HAP-1 (cell line): ENCODE measurements at regions not wholly inside any gene's neighbourhood (a gene's known extent, or its start where the extent isn't known, plus 50 kb on each side); places are given as distances from the start of the nearest gene placed in this dataset.

ENCODE experiments used
- DNase-seq, 2 experiments: peaks; one replicate each; pipeline ENCODE4 v3.0.0-alpha.2; 2016 to 2020; ENCODE audit warnings: low spot score in 2 of 2
- H3K27me3 ChIP-seq: fragments of 250-450 bp; sonication (Bioruptor Pico); 2 replicates; pipeline ENCODE4 v1.5.1; 2020; ENCODE audit warnings: low read depth, mild to moderate bottlenecking, moderate library complexity
- H3K36me3 ChIP-seq: fragments of 250-450 bp; sonication (Bioruptor Pico); replicated peaks from 2 replicates; pipeline ENCODE4 v1.5.1; 2020; ENCODE audit warnings: mild to moderate bottlenecking
- H3K4me1 ChIP-seq: fragments of 250-450 bp; sonication (Bioruptor Pico); 2 replicates; pipeline ENCODE4 v1.5.1; 2020; ENCODE audit warnings: mild to moderate bottlenecking
- H3K4me3 ChIP-seq: fragments of 250-450 bp; sonication (Bioruptor Pico); 2 replicates; pipeline ENCODE4 v1.5.1; 2020; ENCODE audit warnings: mild to moderate bottlenecking, moderate library complexity
- H3K9me3 ChIP-seq: fragments of 250-450 bp; sonication (Bioruptor Pico); 2 replicates; pipeline ENCODE4 v1.5.1; 2020; ENCODE audit warnings: mild to moderate bottlenecking, moderate library complexity
- in situ Hi-C: fragments of 300-500 bp; cut with MboI; formaldehyde crosslinking; loops from 3 replicates; pipeline ENCODE4 v1.14.3; 2020; ENCODE audit warnings: low sequenced_read_pairs, inconsistent platforms, mixed read lengths

GRCh38 chr2:121081701-121082100 lies 203.3 kb downstream of the TFCP2L1 start:
- in situ Hi-C loops = no loop called here
- no peaks in the 10 kb centered on the region for H3K36me3 ChIP-seq
- H3K9me3 ChIP-seq = no peaks in the 10 kb centered on the region
- peaks cover 5% of the 10 kb centered on the region; the same call in 1 of the 2 replicates for H3K27me3 ChIP-seq
- H3K4me1 ChIP-seq = no peaks in the 10 kb centered on the region
- H3K4me3 ChIP-seq = no peak overlapping the region
- DNase-seq = no peak

- Histone ChIP-seq H3K4me3 (no peak overlapping the region), H3K4me1 (no peaks in the 10 kb centered on the region), H3K36me3 (no peaks in the 10 kb centered on the region), H3K9me3 (no peaks in the 10 kb centered on the region), H3K27me3 (peaks cover 5% of the 10 kb centered on the region; the same call in 1 of the 2 replicates)
- no peak for DNase-seq
- in situ Hi-C loops = no loop called here
Measured at GRCh38 chr2:121082191-121082590, 202.8 kb downstream of the TFCP2L1 start.

GRCh38 chr2:121084130-121084680 lies 200.8 kb downstream of the TFCP2L1 start:
- no peaks in the 10 kb centered on the region for H3K9me3 ChIP-seq
- no peaks in the 10 kb centered on the region for H3K36me3 ChIP-seq
- in situ Hi-C loops = no loop called here
- H3K4me1 ChIP-seq = no peaks in the 10 kb centered on the region
- H3K27me3 ChIP-seq = peaks cover 5% of the 10 kb centered on the region; the same call in 1 of the 2 replicates
- no peak overlapping the region for H3K4me3 ChIP-seq
- no peak for DNase-seq

- peak in 1 of 2 experiments; percentile 28 for DNase-seq
- no peak overlapping the region for H3K4me3 ChIP-seq
- peaks cover 5% of the 10 kb centered on the region; the same call in 1 of the 2 replicates for H3K27me3 ChIP-seq
- H3K36me3 ChIP-seq = no peaks in the 10 kb centered on the region
- H3K9me3 ChIP-seq = no peaks in the 10 kb centered on the region
- H3K4me1 ChIP-seq = no peaks in the 10 kb centered on the region
- in situ Hi-C loops = loop anchor here (5.0 kb wide), 1 partner anchor 266 kb away; no protein-coding TSS in a partner anchor
Measured at GRCh38 chr2:121085801-121086200, 199.2 kb downstream of the TFCP2L1 start.

- Histone ChIP-seq H3K4me1 (no peaks in the 10 kb centered on the region), H3K4me3 (no peak overlapping the region), H3K27me3 (peaks cover 5% of the 10 kb centered on the region; the same call in 1 of the 2 replicates), H3K36me3 (no peaks in the 10 kb centered on the region), H3K9me3 (no peaks in the 10 kb centered on the region)
- DNase-seq = no peak
- in situ Hi-C loops = loop anchor here (5.0 kb wide), 1 partner anchor 266 kb away; no protein-coding TSS in a partner anchor
Measured at GRCh38 chr2:121086450-121086849, 198.6 kb downstream of the TFCP2L1 start.

GRCh38 chr2:121087117-121087516 lies 197.9 kb downstream of the TFCP2L1 start:
- in situ Hi-C loops = loop anchor here (5.0 kb wide), 1 partner anchor 265 kb away; no protein-coding TSS in a partner anchor
- H3K4me3 ChIP-seq = no peak overlapping the region

GRCh38 chr2:121088251-121089165 lies 196.5 kb downstream of the TFCP2L1 start:
- Histone ChIP-seq H3K4me1 (no peaks in the 10 kb centered on the region), H3K4me3 (no peak overlapping the region), H3K27me3 (peaks cover 5% of the 10 kb centered on the region; the same call in 1 of the 2 replicates), H3K36me3 (no peaks in the 10 kb centered on the region), H3K9me3 (no peaks in the 10 kb centered on the region)
- DNase-seq = no peak
- in situ Hi-C loops = loop anchor here (5.0 kb wide), 1 partner anchor 264 kb away; no protein-coding TSS in a partner anchor

More at GRCh38 chr2:121087117-121087516, 197.9 kb downstream of the TFCP2L1 start:
- H3K36me3 ChIP-seq = no peaks in the 10 kb centered on the region
- no peaks in the 10 kb centered on the region for H3K4me1 ChIP-seq
- no peak for DNase-seq
- peaks cover 5% of the 10 kb centered on the region; the same call in 1 of the 2 replicates for H3K27me3 ChIP-seq
- no peaks in the 10 kb centered on the region for H3K9me3 ChIP-seq

GRCh38 chr2:121089166-121089510 lies 195.9 kb downstream of the TFCP2L1 start:
- Histone ChIP-seq H3K4me1 (no peaks in the 10 kb centered on the region), H3K27me3 (peaks cover 3% of the 10 kb centered on the region; the same call in 1 of the 2 replicates), H3K36me3 (no peaks in the 10 kb centered on the region), H3K9me3 (no peaks in the 10 kb centered on the region), H3K4me3 (no peak overlapping the region)
- in situ Hi-C loops = loop anchor here (5.0 kb wide), 1 partner anchor 263 kb away; no protein-coding TSS in a partner anchor
- no peak for DNase-seq

GRCh38 chr2:121090088-121090715 lies 194.8 kb downstream of the TFCP2L1 start:
- Histone ChIP-seq H3K36me3 (no peaks in the 10 kb centered on the region), H3K9me3 (no peaks in the 10 kb centered on the region), H3K27me3 (no peaks in the 10 kb centered on the region), H3K4me1 (no peaks in the 10 kb centered on the region), H3K4me3 (no peak overlapping the region)
- in situ Hi-C loops = loop anchor here (10.0 kb wide), 1 partner anchor 625 kb away; no protein-coding TSS in a partner anchor
- no peak for DNase-seq

GRCh38 chr2:121092095-121092494 lies 192.9 kb downstream of the TFCP2L1 start:
- no peaks in the 10 kb centered on the region for H3K4me1 ChIP-seq
- no peak overlapping the region for H3K4me3 ChIP-seq
- no peaks in the 10 kb centered on the region for H3K27me3 ChIP-seq
- no peaks in the 10 kb centered on the region for H3K9me3 ChIP-seq
- no peaks in the 10 kb centered on the region for H3K36me3 ChIP-seq
- in situ Hi-C loops = loop anchor here (10.0 kb wide), 1 partner anchor 623 kb away; no protein-coding TSS in a partner anchor
- no peak for DNase-seq

GRCh38 chr2:121093692-121094091 lies 191.3 kb downstream of the TFCP2L1 start:
- Histone ChIP-seq H3K4me1 (no peaks in the 10 kb centered on the region), H3K27me3 (no peaks in the 10 kb centered on the region), H3K4me3 (no peak overlapping the region), H3K9me3 (no peaks in the 10 kb centered on the region), H3K36me3 (no peaks in the 10 kb centered on the region)
- in situ Hi-C loops = loop anchor here (10.0 kb wide), 1 partner anchor 621 kb away; no protein-coding TSS in a partner anchor
- no peak for DNase-seq

- in situ Hi-C loops = loop anchor here (10.0 kb wide), 1 partner anchor 621 kb away; no protein-coding TSS in a partner anchor
- DNase-seq = no peak
- Histone ChIP-seq H3K27me3 (no peaks in the 10 kb centered on the region), H3K36me3 (no peaks in the 10 kb centered on the region), H3K4me1 (no peaks in the 10 kb centered on the region), H3K9me3 (no peaks in the 10 kb centered on the region), H3K4me3 (no peak overlapping the region)
Measured at GRCh38 chr2:121094101-121094500, 190.9 kb downstream of the TFCP2L1 start.

GRCh38 chr2:121094845-121095244 lies 190.2 kb downstream of the TFCP2L1 start:
- no peak for DNase-seq
- Histone ChIP-seq H3K27me3 (no peaks in the 10 kb centered on the region), H3K4me1 (no peaks in the 10 kb centered on the region), H3K36me3 (no peaks in the 10 kb centered on the region), H3K9me3 (no peaks in the 10 kb centered on the region), H3K4me3 (no peak overlapping the region)
- in situ Hi-C loops = loop anchor here (10.0 kb wide), 1 partner anchor 620 kb away; no protein-coding TSS in a partner anchor
